Suprapubic skin (tissue), 4 donors: ENCODE measurements at regions not wholly inside any gene's neighbourhood (a gene's known extent, or its start where the extent isn't known, plus 50 kb on each side); places are given as distances from the start of the nearest gene placed in this dataset.

Experiments
- DNase-seq, 2 donors: peaks; one replicate each; pipeline ENCODE4 v3.0.0-alpha.2; 2019; ENCODE audit warnings: low spot score in 2 of 2
- H3K27ac ChIP-seq: fragments of 200-600 bp; sonication (generic); one replicate; pipeline ENCODE4 v1.5.1; 2019
- H3K27me3 ChIP-seq: fragments of 200-600 bp; sonication (generic); one replicate; pipeline ENCODE4 v1.5.1; 2019
- H3K36me3 ChIP-seq: fragments of 200-600 bp; sonication (generic); one replicate; pipeline ENCODE4 v1.5.1; 2019
- H3K4me1 ChIP-seq: fragments of 200-600 bp; sonication (generic); one replicate; pipeline ENCODE4 v1.5.1; 2019
- H3K4me3 ChIP-seq: fragments of 200-600 bp; sonication (generic); one replicate; pipeline ENCODE4 v1.5.1; 2019; ENCODE audit warnings: mild to moderate bottlenecking
- H3K9me3 ChIP-seq: fragments of 200-600 bp; sonication (generic); one replicate; pipeline ENCODE4 v1.5.1; 2019
- EP300 ChIP-seq: sonication (generic); formaldehyde crosslinking; IDR thresholded peaks from one replicate; pipeline ENCODE4 v1.6.1; 2017; ENCODE audit warnings: antibody characterized with exemption
- POLR2A ChIP-seq, 2 donors: fragments of 450-650 bp; IDR thresholded peaks; one replicate each; pipeline ENCODE4 v1.6.1; 2017; ENCODE audit warnings: antibody characterized with exemption in 2 of 2, mild to moderate bottlenecking in 2 of 2, moderate library complexity in 2 of 2
- POLR2AphosphoS5 ChIP-seq, 3 donors: sonication (generic); formaldehyde crosslinking; IDR thresholded peaks; one replicate each; pipeline ENCODE4 v1.6.1; 2017; ENCODE audit warnings: antibody characterized with exemption in 3 of 3
- WGBS: methylation state at CpG from one replicate; pipeline ENCODE4 v1.1.5; 2018; 5-methylcytosine and 5-hydroxymethylcytosine counted together
- TF ChIP-seq, protein P1 (sequence below), 2 donors: fragments of 200-600 bp in 1 of 2; fragments of 450-650 bp in 1 of 2; sonication (generic) in 1 of 2; IDR thresholded peaks; one replicate each; pipeline ENCODE4 v1.5.1; 2016 to 2019; ENCODE audit warnings: antibody characterized with exemption in 2 of 2, mild to moderate bottlenecking in 1 of 2, moderate library complexity in 1 of 2

DNA sequence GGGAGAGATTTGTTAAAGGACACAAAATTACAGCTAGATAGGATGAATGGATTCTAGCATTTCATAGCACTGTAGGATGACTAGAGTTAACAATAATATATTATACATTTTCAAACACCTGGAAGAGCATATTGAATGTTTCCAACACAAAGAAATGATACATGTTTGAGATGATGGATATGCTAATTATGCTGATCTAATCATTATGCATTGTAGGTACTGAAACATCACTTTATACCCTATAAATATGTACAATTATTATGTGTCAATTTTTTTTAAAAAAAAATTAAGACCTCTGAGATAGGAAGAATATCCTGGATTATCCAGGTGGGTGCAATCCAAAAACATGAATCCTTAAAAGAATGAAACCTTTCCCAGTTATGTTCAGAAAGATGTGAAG, 100.3 kb upstream of the CPNE8 start:
- Histone ChIP-seq H3K4me3 (no peak overlapping the region), H3K27me3 (no peaks in the 10 kb centered on the region), H3K9me3 (no peaks in the 10 kb centered on the region), H3K36me3 (no peaks in the 10 kb centered on the region), H3K27ac (no peak overlapping the region), H3K4me1 (no peaks in the 10 kb centered on the region)
- TF ChIP-seq, protein P1, sequence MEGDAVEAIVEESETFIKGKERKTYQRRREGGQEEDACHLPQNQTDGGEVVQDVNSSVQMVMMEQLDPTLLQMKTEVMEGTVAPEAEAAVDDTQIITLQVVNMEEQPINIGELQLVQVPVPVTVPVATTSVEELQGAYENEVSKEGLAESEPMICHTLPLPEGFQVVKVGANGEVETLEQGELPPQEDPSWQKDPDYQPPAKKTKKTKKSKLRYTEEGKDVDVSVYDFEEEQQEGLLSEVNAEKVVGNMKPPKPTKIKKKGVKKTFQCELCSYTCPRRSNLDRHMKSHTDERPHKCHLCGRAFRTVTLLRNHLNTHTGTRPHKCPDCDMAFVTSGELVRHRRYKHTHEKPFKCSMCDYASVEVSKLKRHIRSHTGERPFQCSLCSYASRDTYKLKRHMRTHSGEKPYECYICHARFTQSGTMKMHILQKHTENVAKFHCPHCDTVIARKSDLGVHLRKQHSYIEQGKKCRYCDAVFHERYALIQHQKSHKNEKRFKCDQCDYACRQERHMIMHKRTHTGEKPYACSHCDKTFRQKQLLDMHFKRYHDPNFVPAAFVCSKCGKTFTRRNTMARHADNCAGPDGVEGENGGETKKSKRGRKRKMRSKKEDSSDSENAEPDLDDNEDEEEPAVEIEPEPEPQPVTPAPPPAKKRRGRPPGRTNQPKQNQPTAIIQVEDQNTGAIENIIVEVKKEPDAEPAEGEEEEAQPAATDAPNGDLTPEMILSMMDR (IDR thresholded peaks at IDR 0.05): no peak
- TF ChIP-seq POLR2AphosphoS5 (IDR thresholded peaks at IDR 0.05) (no peak), EP300 (no peak), POLR2A (IDR thresholded peaks at IDR 0.05) (no peak)
- DNase-seq: no peak

DNA sequence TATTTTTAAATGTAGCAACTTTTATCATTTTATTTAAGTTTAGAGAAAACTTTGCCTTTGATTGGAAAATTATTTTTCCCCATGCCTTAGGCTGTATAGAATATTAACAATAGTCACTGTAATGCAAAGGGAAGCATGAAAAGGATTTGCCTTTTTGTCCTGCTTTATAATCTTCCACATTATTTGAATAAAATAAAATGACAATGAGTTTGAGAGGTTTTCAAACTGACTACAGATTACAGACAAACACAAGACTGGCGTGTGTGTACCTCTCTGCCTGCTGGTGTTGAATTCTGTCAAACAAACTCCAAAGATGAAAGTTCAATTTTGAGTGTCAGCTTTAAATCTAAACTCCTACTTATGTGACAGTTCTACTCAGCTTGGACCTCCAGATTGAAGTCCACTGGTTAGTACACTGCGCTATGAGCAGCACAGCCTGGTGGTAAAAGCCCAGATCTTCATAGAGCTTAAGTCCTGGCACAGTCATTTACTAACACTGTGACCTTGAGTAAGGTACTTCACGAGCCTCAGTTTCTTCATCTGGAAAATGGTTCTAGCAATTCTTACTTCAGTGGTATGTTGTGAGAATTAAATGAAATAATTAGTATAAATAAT, 98.3 kb upstream of the CPNE8 start:
- 77% methylated on average over 3 of the region's 3 CpGs for WGBS
- no peak for DNase-seq
- no peaks in the 10 kb centered on the region for H3K27me3 ChIP-seq
- no peaks in the 10 kb centered on the region for H3K4me1 ChIP-seq
- no peak overlapping the region for H3K27ac ChIP-seq
- H3K4me3 ChIP-seq: no peak overlapping the region
- TF ChIP-seq EP300 (no peak), POLR2AphosphoS5 (IDR thresholded peaks at IDR 0.05) (no peak), POLR2A (IDR thresholded peaks at IDR 0.05) (no peak)
- TF ChIP-seq, protein P1 (IDR thresholded peaks at IDR 0.05): no peak
- no peaks in the 10 kb centered on the region for H3K9me3 ChIP-seq
- no peaks in the 10 kb centered on the region for H3K36me3 ChIP-seq

GRCh38 chr12:39000370-39000769, 95.0 kb upstream of the CPNE8 start:
- H3K4me3 ChIP-seq: no peak overlapping the region
- H3K27me3 ChIP-seq: no peaks in the 10 kb centered on the region
- 82% methylated on average over 3 of the region's 3 CpGs for WGBS
- TF ChIP-seq POLR2AphosphoS5 (IDR thresholded peaks at IDR 0.05) (no peak), EP300 (no peak), POLR2A (IDR thresholded peaks at IDR 0.05) (no peak)
- TF ChIP-seq, protein P1 (IDR thresholded peaks at IDR 0.05): no peak
- H3K4me1 ChIP-seq: no peaks in the 10 kb centered on the region
- no peaks in the 10 kb centered on the region for H3K36me3 ChIP-seq
- DNase-seq: no peak
- H3K27ac ChIP-seq: no peak overlapping the region
- no peaks in the 10 kb centered on the region for H3K9me3 ChIP-seq

GRCh38 chr12:38998887-38999482, 93.6 kb upstream of the CPNE8 start:
- DNase-seq: no peak
- Histone ChIP-seq H3K9me3 (no peaks in the 10 kb centered on the region), H3K36me3 (no peaks in the 10 kb centered on the region), H3K4me1 (no peaks in the 10 kb centered on the region), H3K4me3 (no peak overlapping the region), H3K27ac (no peak overlapping the region), H3K27me3 (no peaks in the 10 kb centered on the region)
- WGBS: 78% methylated on average over 2 of the region's 2 CpGs
- TF ChIP-seq EP300: no peak
- no peak for TF ChIP-seq POLR2A (IDR thresholded peaks at IDR 0.05)
- no peak for TF ChIP-seq POLR2AphosphoS5 (IDR thresholded peaks at IDR 0.05)
- TF ChIP-seq, protein P1 (IDR thresholded peaks at IDR 0.05): no peak

DNA sequence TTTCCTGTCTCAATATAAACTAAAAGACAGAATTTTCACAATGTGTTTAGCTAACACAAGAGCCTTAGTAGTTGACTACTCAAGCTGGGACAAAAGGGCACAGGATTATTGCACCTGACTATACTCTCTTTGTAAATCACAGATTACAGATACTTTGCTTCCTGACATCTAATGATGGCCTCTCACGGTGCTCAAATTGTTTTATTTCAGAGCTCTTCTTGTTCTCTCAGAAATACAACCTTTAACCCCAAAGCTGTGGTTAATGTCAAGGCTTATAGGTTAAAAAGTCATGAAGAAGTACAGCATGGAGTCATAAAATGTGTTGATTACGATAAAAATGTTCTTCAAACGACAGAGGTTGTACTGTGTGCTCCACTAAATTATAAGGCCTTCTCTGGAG, 89.9 kb upstream of the CPNE8 start:
- Histone ChIP-seq H3K9me3 (no peaks in the 10 kb centered on the region), H3K4me1 (no peaks in the 10 kb centered on the region), H3K27me3 (no peaks in the 10 kb centered on the region), H3K27ac (no peak overlapping the region), H3K4me3 (no peak overlapping the region), H3K36me3 (no peaks in the 10 kb centered on the region)
- WGBS: 59% methylated on average over 3 of the region's 3 CpGs
- TF ChIP-seq POLR2AphosphoS5 (IDR thresholded peaks at IDR 0.05) (no peak), POLR2A (IDR thresholded peaks at IDR 0.05) (no peak), EP300 (no peak)
- TF ChIP-seq, protein P1 (IDR thresholded peaks at IDR 0.05): no peak
- no peak for DNase-seq
